ENCODE measurements at regions not wholly inside any gene's neighbourhood (a gene's known extent, or its start where the extent isn't known, plus 50 kb on each side); places are given as distances from the start of the nearest gene placed in this dataset.

GRCh38 chr2:128793404-128793803 lies 474.7 kb upstream of the HS6ST1 start:
- TF ChIP-seq, protein P1, sequence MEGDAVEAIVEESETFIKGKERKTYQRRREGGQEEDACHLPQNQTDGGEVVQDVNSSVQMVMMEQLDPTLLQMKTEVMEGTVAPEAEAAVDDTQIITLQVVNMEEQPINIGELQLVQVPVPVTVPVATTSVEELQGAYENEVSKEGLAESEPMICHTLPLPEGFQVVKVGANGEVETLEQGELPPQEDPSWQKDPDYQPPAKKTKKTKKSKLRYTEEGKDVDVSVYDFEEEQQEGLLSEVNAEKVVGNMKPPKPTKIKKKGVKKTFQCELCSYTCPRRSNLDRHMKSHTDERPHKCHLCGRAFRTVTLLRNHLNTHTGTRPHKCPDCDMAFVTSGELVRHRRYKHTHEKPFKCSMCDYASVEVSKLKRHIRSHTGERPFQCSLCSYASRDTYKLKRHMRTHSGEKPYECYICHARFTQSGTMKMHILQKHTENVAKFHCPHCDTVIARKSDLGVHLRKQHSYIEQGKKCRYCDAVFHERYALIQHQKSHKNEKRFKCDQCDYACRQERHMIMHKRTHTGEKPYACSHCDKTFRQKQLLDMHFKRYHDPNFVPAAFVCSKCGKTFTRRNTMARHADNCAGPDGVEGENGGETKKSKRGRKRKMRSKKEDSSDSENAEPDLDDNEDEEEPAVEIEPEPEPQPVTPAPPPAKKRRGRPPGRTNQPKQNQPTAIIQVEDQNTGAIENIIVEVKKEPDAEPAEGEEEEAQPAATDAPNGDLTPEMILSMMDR (IDR thresholded peaks at IDR 0.05; ENCODE audit: low read depth, low read length), result no peak
- Histone ChIP-seq H3K36me3 (no peaks in the 10 kb centered on the region), H3K4me3 (ENCODE audit: low read depth, low read length) (no peak overlapping the region), H3K9me3 (no peaks in the 10 kb centered on the region), H3K4me1 (no peaks in the 10 kb centered on the region), H3K27me3 (no peaks in the 10 kb centered on the region)
- DNase-seq, result no peak

GRCh38 chr2:128794285-128794684 lies 475.6 kb upstream of the HS6ST1 start:
- Histone ChIP-seq H3K4me3 (ENCODE audit: low read depth, low read length) (no peak overlapping the region), H3K4me1 (no peaks in the 10 kb centered on the region), H3K9me3 (no peaks in the 10 kb centered on the region), H3K27me3 (no peaks in the 10 kb centered on the region), H3K36me3 (no peaks in the 10 kb centered on the region)
- no peak for DNase-seq
- TF ChIP-seq, protein P1 (IDR thresholded peaks at IDR 0.05; ENCODE audit: low read depth, low read length), result no peak

GRCh38 chr2:128796321-128796720 lies 477.7 kb upstream of the HS6ST1 start:
- H3K36me3 ChIP-seq, result no peaks in the 10 kb centered on the region
- H3K4me1 ChIP-seq, result no peaks in the 10 kb centered on the region
- DNase-seq, result no peak
- TF ChIP-seq, protein P1 (IDR thresholded peaks at IDR 0.05; ENCODE audit: low read depth, low read length), result no peak
- no peaks in the 10 kb centered on the region for H3K27me3 ChIP-seq
- H3K4me3 ChIP-seq (ENCODE audit: low read depth, low read length), result no peak overlapping the region
- no peaks in the 10 kb centered on the region for H3K9me3 ChIP-seq

DNA sequence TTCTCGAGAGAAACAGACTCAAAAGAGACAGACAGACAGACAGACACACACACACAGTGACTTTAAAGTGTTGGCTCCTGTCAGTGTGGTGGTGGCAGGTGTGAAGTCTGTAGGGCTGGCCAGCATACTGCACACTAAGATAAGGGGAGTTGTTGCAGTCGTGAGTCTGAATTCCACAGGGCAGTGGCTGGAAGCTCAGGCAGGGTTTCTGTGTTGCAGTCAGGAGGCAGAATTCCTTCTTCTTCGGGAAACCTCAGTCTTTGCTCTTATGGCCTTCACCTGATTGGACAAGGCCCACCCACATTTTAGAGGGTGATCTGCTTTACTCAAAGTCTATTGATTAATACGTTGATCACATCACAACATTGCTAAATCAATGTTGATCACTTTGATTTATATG lies 478.4 kb upstream of the HS6ST1 start:
- TF ChIP-seq, protein P1 (IDR thresholded peaks at IDR 0.05; ENCODE audit: low read depth, low read length), result no peak
- Histone ChIP-seq H3K9me3 (no peaks in the 10 kb centered on the region), H3K4me3 (ENCODE audit: low read depth, low read length) (no peak overlapping the region), H3K27me3 (no peaks in the 10 kb centered on the region), H3K36me3 (no peaks in the 10 kb centered on the region), H3K4me1 (no peaks in the 10 kb centered on the region)
- no peak for DNase-seq

- Histone ChIP-seq H3K4me3 (ENCODE audit: low read depth, low read length) (no peak overlapping the region), H3K9me3 (no peaks in the 10 kb centered on the region), H3K27me3 (no peaks in the 10 kb centered on the region), H3K36me3 (no peaks in the 10 kb centered on the region), H3K4me1 (no peaks in the 10 kb centered on the region)
- no peak for DNase-seq
- TF ChIP-seq, protein P1 (IDR thresholded peaks at IDR 0.05; ENCODE audit: low read depth, low read length), result no peak
These were observed 478.9 kb upstream of the HS6ST1 start for GRCh38 chr2:128797533-128797932.

- Histone ChIP-seq H3K27me3 (no peaks in the 10 kb centered on the region), H3K36me3 (no peaks in the 10 kb centered on the region)
These were observed 479.3 kb upstream of the HS6ST1 start for GRCh38 chr2:128797937-128798336.

More at GRCh38 chr2:128797937-128798336, 479.3 kb upstream of the HS6ST1 start:
- H3K9me3 ChIP-seq, result no peaks in the 10 kb centered on the region
- TF ChIP-seq, protein P1 (IDR thresholded peaks at IDR 0.05; ENCODE audit: low read depth, low read length), result no peak
- no peak for DNase-seq
- no peaks in the 10 kb centered on the region for H3K4me1 ChIP-seq
- H3K4me3 ChIP-seq (ENCODE audit: low read depth, low read length), result no peak overlapping the region
